ENCODE measurements at regions not wholly inside any gene's neighbourhood (a gene's known extent, or its start where the extent isn't known, plus 50 kb on each side); places are given as distances from the start of the nearest gene placed in this dataset.
A peak's percentile ranks its signal among the peaks of the same experiment; 100 is the strongest.

DNA sequence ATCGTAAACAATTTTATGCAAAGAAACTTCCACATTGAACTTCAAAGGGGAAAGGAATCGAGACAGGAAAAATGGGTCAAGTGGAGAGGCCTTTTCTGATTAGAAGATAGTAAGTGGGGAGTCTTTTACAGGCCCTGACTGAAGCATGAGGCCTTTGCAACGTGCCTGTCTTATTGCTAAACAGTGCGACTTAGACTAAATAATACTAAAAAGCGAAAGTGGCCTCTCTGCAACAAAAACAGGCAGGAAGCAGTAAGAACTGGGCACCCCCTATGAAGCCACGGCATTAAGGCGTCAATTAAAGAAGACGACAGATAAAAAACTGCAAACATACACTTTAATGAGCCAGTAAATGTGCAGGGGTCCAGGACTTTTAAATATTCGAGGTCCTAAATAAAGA, 283.4 kb upstream of the GRIP1 start:
- Histone ChIP-seq H3K9ac (ENCODE audit: control insufficient read depth, extremely low read depth, insufficient read depth, low read length) (no peak overlapping the region), H3K9me3 (ENCODE audit: control insufficient read depth, low read depth, low read length) (no peaks in the 10 kb centered on the region), H3K79me2 (ENCODE audit: control insufficient read depth, insufficient read depth, low read length) (no peaks in the 10 kb centered on the region), H2AFZ (ENCODE audit: control insufficient read depth, low read length) (no peak overlapping the region), H4K20me1 (ENCODE audit: control insufficient read depth, extremely low read depth, insufficient read depth, low read length) (no peaks in the 10 kb centered on the region), H3K4me3 (ENCODE audit: control insufficient read depth in 2 of 3, extremely low read depth in 1 of 3, insufficient read depth in 2 of 3, low read depth in 1 of 3, low read length in 3 of 3) (no peak overlapping the region), H3K4me1 (ENCODE audit: control insufficient read depth, extremely low read depth, insufficient read depth, low read length) (peaks cover 10% of the 10 kb centered on the region), H3K9me1 (ENCODE audit: control insufficient read depth, extremely low read depth, insufficient read depth, low read length) (no peaks in the 10 kb centered on the region), H3K4me2 (ENCODE audit: control insufficient read depth, extremely low read depth, insufficient read depth, low read depth, low read length) (no peak overlapping the region), H3K27me3 (ENCODE audit: control insufficient read depth, extremely low read depth, insufficient read depth, low read length) (no peaks in the 10 kb centered on the region), H3K27ac (ENCODE audit: control insufficient read depth, insufficient read depth, low read length) (no peak overlapping the region), H3K36me3 (ENCODE audit: control insufficient read depth in 2 of 2, extremely low read depth in 1 of 2, insufficient read depth in 2 of 2, low read length in 2 of 2) (no peaks in the 10 kb centered on the region)
- DNase-seq (ENCODE audit: low read depth, low spot score) (no peak), FAIRE-seq (no peak)
- dilution Hi-C loops (cut with MboI; ENCODE audit: extremely low pct_ligation_motif_present, low sequenced_read_pairs): no loop called here
- TF ChIP-seq EZH2 (IDR thresholded peaks at IDR 0.05; ENCODE audit: low read length): no peak
- TF ChIP-seq, protein P1, sequence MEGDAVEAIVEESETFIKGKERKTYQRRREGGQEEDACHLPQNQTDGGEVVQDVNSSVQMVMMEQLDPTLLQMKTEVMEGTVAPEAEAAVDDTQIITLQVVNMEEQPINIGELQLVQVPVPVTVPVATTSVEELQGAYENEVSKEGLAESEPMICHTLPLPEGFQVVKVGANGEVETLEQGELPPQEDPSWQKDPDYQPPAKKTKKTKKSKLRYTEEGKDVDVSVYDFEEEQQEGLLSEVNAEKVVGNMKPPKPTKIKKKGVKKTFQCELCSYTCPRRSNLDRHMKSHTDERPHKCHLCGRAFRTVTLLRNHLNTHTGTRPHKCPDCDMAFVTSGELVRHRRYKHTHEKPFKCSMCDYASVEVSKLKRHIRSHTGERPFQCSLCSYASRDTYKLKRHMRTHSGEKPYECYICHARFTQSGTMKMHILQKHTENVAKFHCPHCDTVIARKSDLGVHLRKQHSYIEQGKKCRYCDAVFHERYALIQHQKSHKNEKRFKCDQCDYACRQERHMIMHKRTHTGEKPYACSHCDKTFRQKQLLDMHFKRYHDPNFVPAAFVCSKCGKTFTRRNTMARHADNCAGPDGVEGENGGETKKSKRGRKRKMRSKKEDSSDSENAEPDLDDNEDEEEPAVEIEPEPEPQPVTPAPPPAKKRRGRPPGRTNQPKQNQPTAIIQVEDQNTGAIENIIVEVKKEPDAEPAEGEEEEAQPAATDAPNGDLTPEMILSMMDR (optimal IDR thresholded peaks at IDR 0.05 in 1 of 3, IDR thresholded peaks at IDR 0.05 in 1 of 3, conservative IDR thresholded peaks at IDR 0.05 in 1 of 3; ENCODE audit: extremely low read depth in 1 of 3, insufficient read depth in 2 of 3, low read length in 3 of 3): no peak

DNA sequence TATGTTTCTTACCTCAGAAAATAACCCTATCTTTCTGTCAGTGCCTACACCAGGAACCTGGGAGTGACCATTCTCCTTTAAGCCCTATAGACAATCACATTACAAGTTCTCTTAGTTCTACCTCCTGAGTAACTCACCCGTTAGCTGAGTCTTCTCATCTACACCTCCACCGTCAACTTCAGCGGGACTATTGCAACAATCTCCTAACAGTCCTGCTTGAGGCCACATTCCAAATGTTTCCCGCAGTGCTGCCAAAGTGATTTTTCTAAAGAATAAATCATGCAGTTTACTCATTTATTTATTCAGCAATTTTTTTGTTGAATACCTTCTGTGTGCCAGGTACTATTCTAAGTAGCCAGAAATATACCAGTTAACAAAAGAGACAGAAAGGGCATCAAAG, 285.0 kb upstream of the GRIP1 start:
- Histone ChIP-seq H3K9me1 (ENCODE audit: control insufficient read depth, extremely low read depth, insufficient read depth, low read length) (no peaks in the 10 kb centered on the region), H3K79me2 (ENCODE audit: control insufficient read depth, insufficient read depth, low read length) (no peaks in the 10 kb centered on the region), H3K4me1 (ENCODE audit: control insufficient read depth, extremely low read depth, insufficient read depth, low read length) (peaks cover 10% of the 10 kb centered on the region), H2AFZ (ENCODE audit: control insufficient read depth, low read length) (no peak overlapping the region), H3K9ac (ENCODE audit: control insufficient read depth, extremely low read depth, insufficient read depth, low read length) (no peak overlapping the region), H3K4me3 (ENCODE audit: control insufficient read depth in 2 of 3, extremely low read depth in 1 of 3, insufficient read depth in 2 of 3, low read depth in 1 of 3, low read length in 3 of 3) (no peak overlapping the region), H3K27me3 (ENCODE audit: control insufficient read depth, extremely low read depth, insufficient read depth, low read length) (no peaks in the 10 kb centered on the region), H3K36me3 (ENCODE audit: control insufficient read depth in 2 of 2, extremely low read depth in 1 of 2, insufficient read depth in 2 of 2, low read length in 2 of 2) (no peaks in the 10 kb centered on the region), H3K9me3 (ENCODE audit: control insufficient read depth, low read depth, low read length) (no peaks in the 10 kb centered on the region), H4K20me1 (ENCODE audit: control insufficient read depth, extremely low read depth, insufficient read depth, low read length) (no peaks in the 10 kb centered on the region), H3K27ac (ENCODE audit: control insufficient read depth, insufficient read depth, low read length) (no peak overlapping the region), H3K4me2 (ENCODE audit: control insufficient read depth, extremely low read depth, insufficient read depth, low read depth, low read length) (no peak overlapping the region)
- dilution Hi-C loops (cut with MboI; ENCODE audit: extremely low pct_ligation_motif_present, low sequenced_read_pairs): no loop called here
- FAIRE-seq (peak; percentile 52), DNase-seq (ENCODE audit: low read depth, low spot score) (no peak)
- TF ChIP-seq, protein P1 (optimal IDR thresholded peaks at IDR 0.05 in 1 of 3, IDR thresholded peaks at IDR 0.05 in 1 of 3, conservative IDR thresholded peaks at IDR 0.05 in 1 of 3; ENCODE audit: extremely low read depth in 1 of 3, insufficient read depth in 2 of 3, low read length in 3 of 3): no peak
- TF ChIP-seq EZH2 (IDR thresholded peaks at IDR 0.05; ENCODE audit: low read length): no peak

All from keratinocyte (primary cell).